B cell (primary cell): ENCODE measurements at regions not wholly inside any gene's neighbourhood (a gene's known extent, or its start where the extent isn't known, plus 50 kb on each side); places are given as distances from the start of the nearest gene placed in this dataset.

Experiments
- CTCF ChIP-seq: fragments of 200-600 bp; IDR thresholded peaks from one replicate; pipeline ENCODE4 v1.8.0; 2022; ENCODE audit warnings: antibody characterized with exemption, mild to moderate bottlenecking
- EZH2 ChIP-seq: IDR thresholded peaks from 2 replicates; pipeline ENCODE4 v1.6.1; 2012; ENCODE audit warnings: borderline replicate concordance, low read depth, mild to moderate bottlenecking, moderate library complexity, low read length; ENCODE audit not compliant: insufficient read depth, poor library complexity, severe bottlenecking

DNA sequence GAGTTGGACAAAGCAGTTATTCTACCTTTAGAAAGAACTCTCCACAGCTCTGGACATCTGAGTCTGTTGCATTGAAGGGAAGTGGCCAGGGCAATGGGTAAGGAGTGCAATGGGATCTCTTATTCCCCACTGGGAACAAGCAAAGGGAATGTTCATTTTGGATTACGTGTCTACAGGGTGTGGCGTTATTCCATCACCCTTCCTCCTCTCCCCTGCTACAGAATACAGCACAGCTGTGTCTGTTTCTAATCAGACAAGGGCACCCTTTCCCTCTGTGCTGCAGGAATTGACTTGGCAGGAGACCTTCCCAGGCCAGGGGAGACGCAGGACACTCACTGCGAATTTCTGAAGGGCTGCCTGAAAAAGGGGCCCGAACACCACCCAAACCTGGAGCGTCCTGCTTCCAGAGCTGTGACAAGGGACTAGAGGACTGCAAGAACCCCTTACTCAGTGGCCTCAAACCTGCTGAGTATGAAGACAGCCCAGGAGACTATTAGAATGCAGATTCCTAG is 163.6 kb upstream of the RAB4A start:
- no peak for TF ChIP-seq CTCF
- no peak for TF ChIP-seq EZH2
